ENCODE measurements at regions not wholly inside any gene's neighbourhood (a gene's known extent, or its start where the extent isn't known, plus 50 kb on each side); places are given as distances from the start of the nearest gene placed in this dataset.

DNA sequence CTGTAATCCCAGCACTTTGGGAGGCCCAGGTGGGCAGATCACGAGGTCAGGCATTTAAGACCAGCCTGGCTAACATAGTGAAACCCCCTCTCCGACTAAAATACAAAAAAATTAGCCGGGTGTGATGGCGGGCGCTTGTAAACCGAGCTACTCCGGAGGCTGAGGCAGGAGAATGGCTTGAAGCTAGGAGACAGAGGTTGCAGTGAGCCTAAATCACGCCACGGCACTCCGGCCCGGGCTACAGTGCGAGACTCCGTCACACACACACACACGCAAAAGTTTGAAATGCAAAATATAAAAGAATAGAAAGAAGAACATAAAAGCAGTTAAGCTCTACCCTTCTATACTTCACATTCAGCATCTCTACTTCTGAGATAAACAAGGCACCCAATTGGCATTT, 1165.9 kb upstream of the CNTN5 start:
- Histone ChIP-seq H3K9ac (ENCODE audit: low read length) (no peak overlapping the region), H3K27ac (ENCODE audit: low read depth, low read length) (no peak overlapping the region), H3K36me3 (ENCODE audit: low read length) (no peaks in the 10 kb centered on the region), H3K27me3 (ENCODE audit: low read length) (no peaks in the 10 kb centered on the region), H4K20me1 (ENCODE audit: low read depth, low read length) (no peaks in the 10 kb centered on the region), H3K79me2 (ENCODE audit: insufficient read depth, low read length) (no peaks in the 10 kb centered on the region), H3F3A (ENCODE audit: insufficient read depth) (no peaks in the 10 kb centered on the region), H2AFZ (ENCODE audit: low read depth, low read length, severe bottlenecking) (no peak overlapping the region), H3K9me2 (replicated peaks; ENCODE audit: insufficient read depth, low read length) (no peaks in the 10 kb centered on the region), H3K4me2 (ENCODE audit: low read depth, low read length, poor library complexity, severe bottlenecking) (no peak overlapping the region), H3K4me3 (ENCODE audit: insufficient read depth, low read length, poor library complexity, severe bottlenecking) (no peak overlapping the region), H3K9me3 (ENCODE audit: insufficient read depth, low read length) (no peaks in the 10 kb centered on the region)
- TF ChIP-seq, protein P1, sequence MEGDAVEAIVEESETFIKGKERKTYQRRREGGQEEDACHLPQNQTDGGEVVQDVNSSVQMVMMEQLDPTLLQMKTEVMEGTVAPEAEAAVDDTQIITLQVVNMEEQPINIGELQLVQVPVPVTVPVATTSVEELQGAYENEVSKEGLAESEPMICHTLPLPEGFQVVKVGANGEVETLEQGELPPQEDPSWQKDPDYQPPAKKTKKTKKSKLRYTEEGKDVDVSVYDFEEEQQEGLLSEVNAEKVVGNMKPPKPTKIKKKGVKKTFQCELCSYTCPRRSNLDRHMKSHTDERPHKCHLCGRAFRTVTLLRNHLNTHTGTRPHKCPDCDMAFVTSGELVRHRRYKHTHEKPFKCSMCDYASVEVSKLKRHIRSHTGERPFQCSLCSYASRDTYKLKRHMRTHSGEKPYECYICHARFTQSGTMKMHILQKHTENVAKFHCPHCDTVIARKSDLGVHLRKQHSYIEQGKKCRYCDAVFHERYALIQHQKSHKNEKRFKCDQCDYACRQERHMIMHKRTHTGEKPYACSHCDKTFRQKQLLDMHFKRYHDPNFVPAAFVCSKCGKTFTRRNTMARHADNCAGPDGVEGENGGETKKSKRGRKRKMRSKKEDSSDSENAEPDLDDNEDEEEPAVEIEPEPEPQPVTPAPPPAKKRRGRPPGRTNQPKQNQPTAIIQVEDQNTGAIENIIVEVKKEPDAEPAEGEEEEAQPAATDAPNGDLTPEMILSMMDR (IDR thresholded peaks at IDR 0.05; ENCODE audit: insufficient read depth, low read length, poor library complexity, severe bottlenecking), result no peak
- no peak for TF ChIP-seq EZH2phosphoT487 (conservative IDR thresholded peaks at IDR 0.05; ENCODE audit: low read length)

DNA sequence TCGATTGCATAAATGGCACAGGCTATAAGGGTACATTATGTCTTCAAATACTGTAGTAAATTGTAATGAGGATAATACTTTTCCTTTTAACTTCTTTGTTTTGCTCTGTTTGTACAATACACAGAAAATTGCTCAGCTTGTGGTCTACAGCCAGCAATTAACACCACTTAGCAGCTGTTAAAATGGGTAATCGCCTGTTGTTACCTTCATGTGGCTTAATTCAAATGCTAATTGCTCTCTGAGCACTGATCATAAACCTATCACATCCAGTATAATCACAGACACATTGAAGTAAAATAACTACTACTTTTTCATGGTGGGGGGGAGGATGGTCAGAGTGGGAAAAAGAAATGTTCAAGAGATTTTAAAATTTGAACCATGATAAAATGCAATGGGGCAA, 1164.1 kb upstream of the CNTN5 start:
- Histone ChIP-seq H4K20me1 (ENCODE audit: low read depth, low read length) (no peaks in the 10 kb centered on the region), H3K4me2 (ENCODE audit: low read depth, low read length, poor library complexity, severe bottlenecking) (no peak overlapping the region), H3K9ac (ENCODE audit: low read length) (no peak overlapping the region), H3K4me3 (ENCODE audit: insufficient read depth, low read length, poor library complexity, severe bottlenecking) (no peak overlapping the region), H3K9me2 (replicated peaks; ENCODE audit: insufficient read depth, low read length) (no peaks in the 10 kb centered on the region), H2AFZ (ENCODE audit: low read depth, low read length, severe bottlenecking) (no peak overlapping the region), H3K27me3 (ENCODE audit: low read length) (no peaks in the 10 kb centered on the region), H3K9me3 (ENCODE audit: insufficient read depth, low read length) (no peaks in the 10 kb centered on the region), H3K36me3 (ENCODE audit: low read length) (no peaks in the 10 kb centered on the region), H3F3A (ENCODE audit: insufficient read depth) (no peaks in the 10 kb centered on the region), H3K79me2 (ENCODE audit: insufficient read depth, low read length) (no peaks in the 10 kb centered on the region), H3K27ac (ENCODE audit: low read depth, low read length) (no peak overlapping the region)
- TF ChIP-seq EZH2phosphoT487 (conservative IDR thresholded peaks at IDR 0.05; ENCODE audit: low read length), result no peak
- TF ChIP-seq, protein P1 (IDR thresholded peaks at IDR 0.05; ENCODE audit: insufficient read depth, low read length, poor library complexity, severe bottlenecking), result no peak

DNA sequence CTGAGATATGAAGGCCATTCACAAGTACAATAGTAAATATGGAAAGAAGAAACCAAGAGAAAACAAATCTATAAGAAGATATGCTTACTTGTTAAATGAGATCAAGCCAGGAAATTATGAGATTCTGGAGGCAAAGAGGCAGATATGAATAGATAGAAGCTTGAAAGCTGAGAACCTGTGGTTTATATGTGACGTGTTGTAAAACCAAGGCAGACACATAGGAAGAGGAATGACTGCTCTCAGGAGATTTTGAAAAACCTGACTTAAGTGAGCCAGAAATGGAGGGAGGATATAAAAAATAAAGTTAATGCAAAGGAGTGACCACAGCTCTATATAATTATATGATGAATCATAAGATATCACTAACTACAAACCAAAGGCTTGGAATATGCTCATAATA, 1160.5 kb upstream of the CNTN5 start:
- Histone ChIP-seq H2AFZ (ENCODE audit: low read depth, low read length, severe bottlenecking) (no peak overlapping the region), H3K9ac (ENCODE audit: low read length) (no peak overlapping the region), H3K27me3 (ENCODE audit: low read length) (no peaks in the 10 kb centered on the region), H4K20me1 (ENCODE audit: low read depth, low read length) (no peaks in the 10 kb centered on the region), H3K79me2 (ENCODE audit: insufficient read depth, low read length) (no peaks in the 10 kb centered on the region), H3K27ac (ENCODE audit: low read depth, low read length) (no peak overlapping the region), H3K36me3 (ENCODE audit: low read length) (no peaks in the 10 kb centered on the region), H3K4me3 (ENCODE audit: insufficient read depth, low read length, poor library complexity, severe bottlenecking) (no peak overlapping the region), H3K9me2 (replicated peaks; ENCODE audit: insufficient read depth, low read length) (no peaks in the 10 kb centered on the region), H3F3A (ENCODE audit: insufficient read depth) (no peaks in the 10 kb centered on the region), H3K4me2 (ENCODE audit: low read depth, low read length, poor library complexity, severe bottlenecking) (no peak overlapping the region), H3K9me3 (ENCODE audit: insufficient read depth, low read length) (no peaks in the 10 kb centered on the region)
- TF ChIP-seq, protein P1 (IDR thresholded peaks at IDR 0.05; ENCODE audit: insufficient read depth, low read length, poor library complexity, severe bottlenecking), result no peak
- TF ChIP-seq EZH2phosphoT487 (conservative IDR thresholded peaks at IDR 0.05; ENCODE audit: low read length), result no peak
